ENCODE measurements at regions not wholly inside any gene's neighbourhood (a gene's known extent, or its start where the extent isn't known, plus 50 kb on each side); places are given as distances from the start of the nearest gene placed in this dataset.

DNA sequence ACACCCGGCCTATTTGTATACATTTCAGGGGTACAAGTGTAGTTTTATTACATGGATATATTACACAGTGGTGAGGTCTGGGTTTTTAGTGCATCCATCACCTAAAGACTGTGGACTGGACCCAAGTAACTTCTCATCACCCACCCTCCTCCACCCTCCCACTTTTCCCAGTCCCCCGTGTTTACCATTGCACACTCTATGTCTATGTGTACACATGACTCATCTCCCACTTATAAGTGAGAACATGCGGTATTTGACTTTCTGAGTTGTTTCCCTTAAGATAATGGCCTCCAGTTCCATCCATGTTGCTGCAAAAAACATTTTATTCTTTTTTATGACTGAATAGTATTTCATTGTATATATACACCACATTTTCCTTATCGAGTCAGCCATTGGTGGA, 98.9 kb upstream of the WAC start:
- H2BK12ac ChIP-seq (ENCODE audit: low read depth, low read length) = no peak overlapping the region
- H4K91ac ChIP-seq (replicated peaks; ENCODE audit: insufficient read length, low read length) = no peak overlapping the region
- H4K5ac ChIP-seq (ENCODE audit: insufficient read length, low read depth, low read length) = no peak overlapping the region
- H3K27me3 ChIP-seq (replicated peaks in 1 of 4; ENCODE audit: control insufficient read depth in 3 of 4, extremely low read depth in 1 of 4, insufficient read depth in 3 of 4, low read length in 3 of 4) = no peaks in the 10 kb centered on the region
- H3K23me2 ChIP-seq (ENCODE audit: low read depth, low read length) = no peaks in the 10 kb centered on the region
- no peaks in the 10 kb centered on the region for H3K79me1 ChIP-seq (ENCODE audit: low read depth, low read length)
- no peak overlapping the region for H3K14ac ChIP-seq (ENCODE audit: insufficient read length)
- H4K8ac ChIP-seq (ENCODE audit: extremely low read depth, insufficient read depth, low read length) = no peak overlapping the region
- no peak overlapping the region for H2BK20ac ChIP-seq (ENCODE audit: low read length)
- no peak overlapping the region for H3K4ac ChIP-seq (replicated peaks; ENCODE audit: insufficient read length, low read depth, low read length)
- H3K9me3 ChIP-seq (ENCODE audit: insufficient read depth in 2 of 2, low read depth in 1 of 2, low read length in 1 of 2) = no peaks in the 10 kb centered on the region
- no peak overlapping the region for H2BK15ac ChIP-seq (ENCODE audit: low read length)
- 70% methylated on average over 4 of the region's 4 CpGs; no CpG with 5 or more reads in 1 of the 2 experiments for WGBS, 2 experiments (ENCODE audit: extremely low coverage in 1 of 2, insufficient coverage in 1 of 2, insufficient read length in 1 of 2, insufficient replicate concordance in 2 of 2, low coverage in 1 of 2, low lambda C conversion rate in 2 of 2, missing lambda C conversion rate in 1 of 2)
- POLR2A ChIA-PET (ENCODE audit: partially characterized antibody) = no interaction called here
- H3K23ac ChIP-seq (ENCODE audit: insufficient read length) = no peak overlapping the region
- CTCF ChIA-PET (ENCODE audit: partially characterized antibody) = no interaction called here
- no peaks in the 10 kb centered on the region for H4K20me1 ChIP-seq (replicated peaks in 1 of 2; ENCODE audit: control insufficient read depth in 1 of 2, insufficient read depth in 2 of 2, low read length in 2 of 2)
- H3K27ac ChIP-seq (ENCODE audit: low read depth, low read length) = no peak overlapping the region
- H3K79me2 ChIP-seq (ENCODE audit: control insufficient read depth in 1 of 2, insufficient read depth in 2 of 2, low read length in 2 of 2) = no peaks in the 10 kb centered on the region
- no peak overlapping the region for H2BK120ac ChIP-seq (replicated peaks; ENCODE audit: low read depth, low read length)
- H3K4me1 ChIP-seq (replicated peaks in 1 of 4; ENCODE audit: control insufficient read depth in 3 of 4, insufficient read depth in 4 of 4, low read length in 3 of 4) = no peaks in the 10 kb centered on the region
- FAIRE-seq (no peak), DNase-seq (ENCODE audit: low read depth in 1 of 2, low spot score in 2 of 2) (no peak)
- no peak overlapping the region for H3K56ac ChIP-seq (replicated peaks; ENCODE audit: insufficient read length, low read depth, low read length)
- no peak overlapping the region for H2BK5ac ChIP-seq (ENCODE audit: low read depth, low read length)
- H3K18ac ChIP-seq (ENCODE audit: extremely low read depth, low read length) = no peak overlapping the region
- H2AFZ ChIP-seq (ENCODE audit: low read length) = no peak overlapping the region
- no peak overlapping the region for H3K4me3 ChIP-seq (ENCODE audit: extremely low read depth in 1 of 4, insufficient read depth in 2 of 4, low read depth in 3 of 4, low read length in 4 of 4)
- no peak overlapping the region for H3K9ac ChIP-seq (replicated peaks in 1 of 4; ENCODE audit: extremely low read depth in 1 of 4, low read depth in 3 of 4, low read length in 3 of 4)
- H2AK5ac ChIP-seq (ENCODE audit: low read depth, low read length) = no peak overlapping the region
- H3K36me3 ChIP-seq (ENCODE audit: control insufficient read depth in 2 of 4, insufficient read depth in 4 of 4, low read length in 3 of 4) = no peaks in the 10 kb centered on the region
- no peak overlapping the region for H3K4me2 ChIP-seq (ENCODE audit: insufficient read depth in 1 of 2, low read depth in 2 of 2, low read length in 2 of 2)
- TF ChIP-seq, protein P1, sequence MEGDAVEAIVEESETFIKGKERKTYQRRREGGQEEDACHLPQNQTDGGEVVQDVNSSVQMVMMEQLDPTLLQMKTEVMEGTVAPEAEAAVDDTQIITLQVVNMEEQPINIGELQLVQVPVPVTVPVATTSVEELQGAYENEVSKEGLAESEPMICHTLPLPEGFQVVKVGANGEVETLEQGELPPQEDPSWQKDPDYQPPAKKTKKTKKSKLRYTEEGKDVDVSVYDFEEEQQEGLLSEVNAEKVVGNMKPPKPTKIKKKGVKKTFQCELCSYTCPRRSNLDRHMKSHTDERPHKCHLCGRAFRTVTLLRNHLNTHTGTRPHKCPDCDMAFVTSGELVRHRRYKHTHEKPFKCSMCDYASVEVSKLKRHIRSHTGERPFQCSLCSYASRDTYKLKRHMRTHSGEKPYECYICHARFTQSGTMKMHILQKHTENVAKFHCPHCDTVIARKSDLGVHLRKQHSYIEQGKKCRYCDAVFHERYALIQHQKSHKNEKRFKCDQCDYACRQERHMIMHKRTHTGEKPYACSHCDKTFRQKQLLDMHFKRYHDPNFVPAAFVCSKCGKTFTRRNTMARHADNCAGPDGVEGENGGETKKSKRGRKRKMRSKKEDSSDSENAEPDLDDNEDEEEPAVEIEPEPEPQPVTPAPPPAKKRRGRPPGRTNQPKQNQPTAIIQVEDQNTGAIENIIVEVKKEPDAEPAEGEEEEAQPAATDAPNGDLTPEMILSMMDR (IDR thresholded peaks at IDR 0.05; ENCODE audit: control extremely low read depth in 1 of 3, insufficient read depth in 1 of 3, low read depth in 1 of 3, low read length in 3 of 3) = no peak
- no peak for TF ChIP-seq SP1 (IDR thresholded peaks at IDR 0.05; ENCODE audit: low read depth, low read length)

Measured in H1 (cell line).